CD4-positive, alpha-beta T cell (primary cell): ENCODE measurements at regions not wholly inside any gene's neighbourhood (a gene's known extent, or its start where the extent isn't known, plus 50 kb on each side); places are given as distances from the start of the nearest gene placed in this dataset.

ENCODE experiments used
- ATAC-seq: fragments of 200-7000 bp; cut with Tn5 transposase; one replicate; pipeline ENCODE4 v1.10.0; 2022; ENCODE audit warnings: mild to moderate bottlenecking; ENCODE audit not compliant: poor library complexity
- CTCF ChIA-PET: fragments of 350-600 bp; sonication (Branson Sonifier 250); formaldehyde crosslinking; loops from one replicate; lab custom pipeline; 2021; ENCODE audit warnings: antibody characterized with exemption, inconsistent platforms; lab: Charles Lee
- POLR2A ChIA-PET: fragments of 350-600 bp; sonication (Branson Sonifier 250); formaldehyde crosslinking; loops from one replicate; lab custom pipeline; 2021; ENCODE audit warnings: antibody characterized with exemption, inconsistent platforms; lab: Charles Lee
- DNase-seq, 14 experiments: peaks; one replicate each; pipeline ENCODE4 v3.0.0-alpha.2; 2013 to 2020; ENCODE audit warnings: mixed read lengths in 2 of 14
- H3K27ac ChIP-seq, 2 donors: one replicate each; pipeline versions ENCODE4 v1.5.1 to v1.7.0; 2013; ENCODE audit warnings: low read length in 2 of 2, low read depth in 1 of 2, mild to moderate bottlenecking in 1 of 2
- H3K27me3 ChIP-seq, 2 experiments: 1 replicate in 1 of 2; 2 replicates in 1 of 2; pipeline versions ENCODE4 v1.6.1 to v1.7.0; 2013; ENCODE audit warnings: low read length in 2 of 2, control low read depth in 1 of 2, mild to moderate bottlenecking in 1 of 2, moderate library complexity in 1 of 2; ENCODE audit not compliant: insufficient read depth in 2 of 2, control insufficient read depth in 1 of 2
- H3K36me3 ChIP-seq: one replicate; pipeline ENCODE4 v1.6.1; 2013; ENCODE audit warnings: low read length, control low read depth; ENCODE audit not compliant: insufficient read depth
- H3K4me1 ChIP-seq: one replicate; pipeline ENCODE4 v1.6.1; 2013; ENCODE audit warnings: low read length, control low read depth; ENCODE audit not compliant: insufficient read depth
- H3K4me3 ChIP-seq: one replicate; pipeline ENCODE4 v1.5.1; 2013; ENCODE audit warnings: mild to moderate bottlenecking, low read length, moderate library complexity
- H3K9me3 ChIP-seq, 2 experiments: 1 replicate in 1 of 2; 2 replicates in 1 of 2; pipeline versions ENCODE4 v1.6.1 to v1.7.0; 2013; ENCODE audit warnings: low read length in 2 of 2, mild to moderate bottlenecking in 2 of 2, control low read depth in 1 of 2, moderate library complexity in 1 of 2; ENCODE audit not compliant: control insufficient read depth in 1 of 2, insufficient read depth in 1 of 2
- H3K27ac Mint-ChIP-seq: one replicate; pipeline ENCODE4 v1.8.0; 2020; ENCODE audit warnings: mixed read lengths
- H3K27me3 Mint-ChIP-seq: one replicate; pipeline ENCODE4 v1.8.0; 2021; ENCODE audit warnings: mixed read lengths
- H3K36me3 Mint-ChIP-seq: one replicate; pipeline ENCODE4 v1.8.0; 2021; ENCODE audit warnings: low read depth, mixed read lengths
- H3K4me1 Mint-ChIP-seq: one replicate; pipeline ENCODE4 v1.8.0; 2021; ENCODE audit warnings: low read depth, mixed read lengths
- H3K4me3 Mint-ChIP-seq: one replicate; pipeline ENCODE4 v1.8.0; 2020; ENCODE audit warnings: mild to moderate bottlenecking, mixed read lengths
- H3K9me3 Mint-ChIP-seq: one replicate; pipeline ENCODE4 v1.8.0; 2020; ENCODE audit warnings: mixed read lengths
- CTCF ChIP-seq: fragments of 200-600 bp; IDR thresholded peaks from one replicate; pipeline ENCODE4 v1.8.0; 2022; ENCODE audit warnings: antibody characterized with exemption, mild to moderate bottlenecking
- intact Hi-C, 2 experiments: fragments of 100-400 bp; cut with DNase I in 1 of 2; cut with micrococcal nuclease in 1 of 2; formaldehyde crosslinking; loops; one replicate each; pipeline versions ENCODE4 v1.15.1 to v1.9.0; 2023 to 2025; cut with DNase I, micrococcal nuclease

DNA sequence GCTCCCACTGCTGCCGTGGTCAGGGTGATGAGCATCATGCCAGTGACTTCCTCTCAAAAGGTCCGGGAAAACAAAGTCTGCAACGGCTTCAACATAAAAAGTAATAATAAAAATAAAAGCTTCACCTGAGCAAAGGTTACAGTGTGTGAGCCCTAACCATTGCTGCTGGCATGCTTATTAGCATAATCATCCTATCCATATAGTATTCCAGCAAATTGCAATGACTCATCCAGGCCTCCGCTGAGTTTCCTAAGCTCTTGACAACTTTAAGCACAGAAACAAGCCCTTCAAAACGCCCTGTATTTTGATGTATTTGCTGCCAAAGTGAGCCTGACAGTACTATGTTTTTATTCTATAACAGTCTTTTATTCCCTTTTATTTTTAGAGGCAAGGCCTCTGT is 100.5 kb downstream of the AASDH start:
- DNase-seq, result no peak
- H3K27me3 Mint-ChIP-seq, result no peaks in the 10 kb centered on the region
- ATAC-seq, result no peak
- peaks cover 35% of the 10 kb centered on the region for H3K4me1 Mint-ChIP-seq
- H3K27me3 ChIP-seq, result no peaks in the 10 kb centered on the region
- no peak overlapping the region for H3K27ac Mint-ChIP-seq
- intact Hi-C loops, result no loop called here
- CTCF ChIA-PET, result no interaction called here
- peaks cover 0 to under 1% of the 10 kb centered on the region in 2 experiments for H3K9me3 ChIP-seq
- no peaks in the 10 kb centered on the region for H3K36me3 Mint-ChIP-seq
- H3K4me1 ChIP-seq, result peaks cover 7% of the 10 kb centered on the region
- H3K9me3 Mint-ChIP-seq, result no peaks in the 10 kb centered on the region
- H3K27ac ChIP-seq, result no peak overlapping the region
- H3K36me3 ChIP-seq, result no peaks in the 10 kb centered on the region
- no peak overlapping the region for H3K4me3 Mint-ChIP-seq
- POLR2A ChIA-PET, result no interaction called here
- no peak overlapping the region for H3K4me3 ChIP-seq
- TF ChIP-seq CTCF, result no peak

GRCh38 chr4:56283375-56283774 is 103.9 kb downstream of the AASDH start:
- H3K36me3 Mint-ChIP-seq, result no peaks in the 10 kb centered on the region
- DNase-seq (no peak), ATAC-seq (no peak)
- CTCF ChIA-PET, result no interaction called here
- H3K4me1 Mint-ChIP-seq, result peaks cover 8% of the 10 kb centered on the region
- intact Hi-C loops, result no loop called here
- H3K27ac Mint-ChIP-seq, result no peak overlapping the region
- H3K36me3 ChIP-seq, result no peaks in the 10 kb centered on the region
- H3K9me3 ChIP-seq, result no peaks in the 10 kb centered on the region
- no peak overlapping the region for H3K4me3 Mint-ChIP-seq
- no peaks in the 10 kb centered on the region for H3K9me3 Mint-ChIP-seq
- H3K27ac ChIP-seq, result no peak overlapping the region
- no peaks in the 10 kb centered on the region for H3K27me3 ChIP-seq
- no peak for TF ChIP-seq CTCF
- H3K4me3 ChIP-seq, result no peak overlapping the region
- POLR2A ChIA-PET, result interaction anchor here (0.6 kb wide), 1 partner anchor 265 kb away, joined by 3 read pairs; no protein-coding TSS in a partner anchor
- H3K27me3 Mint-ChIP-seq, result no peaks in the 10 kb centered on the region
- H3K4me1 ChIP-seq, result no peaks in the 10 kb centered on the region

DNA sequence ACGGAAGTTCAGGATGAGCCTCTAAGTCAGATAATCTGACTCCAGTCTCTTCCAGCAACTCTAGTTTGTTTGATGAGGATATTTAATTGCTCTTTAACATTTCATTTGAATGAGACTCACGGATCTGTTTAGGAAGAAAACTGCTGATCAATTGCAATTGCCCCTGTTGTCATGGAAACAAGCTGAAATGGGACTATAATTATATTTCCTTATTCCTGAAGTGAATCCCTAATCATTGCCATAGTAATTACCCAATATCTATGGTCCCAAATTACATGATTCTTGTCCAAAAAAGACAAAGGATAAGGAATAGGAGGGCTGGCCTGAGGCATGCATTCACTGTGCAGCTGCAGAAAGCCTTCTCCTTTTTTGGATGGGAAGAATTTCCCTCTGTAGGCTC is 105.3 kb downstream of the AASDH start:
- intact Hi-C loops, result no loop called here
- H3K27ac Mint-ChIP-seq, result no peak overlapping the region
- DNase-seq (no peak), ATAC-seq (no peak)
- no peak overlapping the region for H3K4me3 ChIP-seq
- no peak overlapping the region for H3K27ac ChIP-seq
- POLR2A ChIA-PET, result no interaction called here
- H3K4me1 ChIP-seq, result no peaks in the 10 kb centered on the region
- H3K36me3 Mint-ChIP-seq, result no peaks in the 10 kb centered on the region
- no peaks in the 10 kb centered on the region for H3K27me3 ChIP-seq
- no peak for TF ChIP-seq CTCF
- no peaks in the 10 kb centered on the region for H3K9me3 Mint-ChIP-seq
- H3K9me3 ChIP-seq, result no peaks in the 10 kb centered on the region
- no peaks in the 10 kb centered on the region for H3K27me3 Mint-ChIP-seq
- no peaks in the 10 kb centered on the region for H3K4me1 Mint-ChIP-seq
- no peaks in the 10 kb centered on the region for H3K36me3 ChIP-seq
- CTCF ChIA-PET, result no interaction called here
- no peak overlapping the region for H3K4me3 Mint-ChIP-seq
